SK-N-SH (cell line): ENCODE measurements at regions not wholly inside any gene's neighbourhood (a gene's known extent, or its start where the extent isn't known, plus 50 kb on each side); places are given as distances from the start of the nearest gene placed in this dataset.

ENCODE experiments used
- CTCF ChIA-PET: fragments of 300-600, 350-600 bp; formaldehyde crosslinking; extraction: SDS; loops from one replicate; lab custom pipeline; 2021; lab: Yijun Ruan, JAX
- POLR2A ChIA-PET: fragments of 350-600 bp; sonication (Branson Sonifier 250); formaldehyde crosslinking; extraction: SDS; loops from one replicate; lab custom pipeline; 2020; ENCODE audit warnings: antibody characterized with exemption, inconsistent platforms; lab: Yijun Ruan, JAX
- DNase-seq: peaks from one replicate; pipeline ENCODE4 v3.0.0; 2012
- H2AFZ ChIP-seq: fragments of 200-600 bp; sonication (generic); 2 replicates; pipeline ENCODE4 v1.8.1; 2016; ENCODE audit warnings: antibody characterized with exemption, mild to moderate bottlenecking, low read depth
- H3F3A ChIP-seq: fragments of 200-600 bp; sonication (generic); replicated peaks from 2 replicates; pipeline ENCODE3; 2016; ENCODE audit warnings: antibody characterized with exemption, mild to moderate bottlenecking; ENCODE audit not compliant: insufficient read depth
- H3K27ac ChIP-seq, 2 experiments: fragments of 200-500 bp in 1 of 2; fragments of 200-600 bp in 1 of 2; sonication (Bioruptor generic) in 1 of 2; sonication (generic), shearing (Covaris generic) in 1 of 2; 2 replicates each; pipeline versions ENCODE4 v1.5.1 to v1.6.1; 2014 to 2016; ENCODE audit warnings: low read depth in 2 of 2, inconsistent platforms in 1 of 2, low read length in 1 of 2, mild to moderate bottlenecking in 1 of 2, mixed read lengths in 1 of 2
- H3K27me3 ChIP-seq: fragments of 200-600 bp; sonication (generic), shearing (Covaris generic); 2 replicates; pipeline ENCODE4 v1.6.1; 2016; ENCODE audit warnings: mixed run types; ENCODE audit not compliant: insufficient read depth
- H3K36me3 ChIP-seq, 2 experiments: fragments of 200-500 bp in 1 of 2; fragments of 200-600 bp in 1 of 2; sonication (Bioruptor generic) in 1 of 2; sonication (generic) in 1 of 2; replicated peaks in 1 of 2; 2 replicates each; pipeline versions ENCODE3 to v1.5.1; 2014 to 2016; ENCODE audit warnings: low read length in 1 of 2, mild to moderate bottlenecking in 1 of 2; ENCODE audit not compliant: insufficient read depth in 2 of 2, control insufficient read depth in 1 of 2
- H3K4me1 ChIP-seq, 2 experiments: fragments of 200-500 bp in 1 of 2; fragments of 200-600 bp in 1 of 2; sonication (Bioruptor generic) in 1 of 2; sonication (generic), shearing (Covaris generic) in 1 of 2; 2 replicates each; pipeline versions ENCODE4 v1.5.1 to v1.6.1; 2014 to 2016; ENCODE audit warnings: low read depth in 1 of 2, low read length in 1 of 2, mixed run types in 1 of 2; ENCODE audit not compliant: insufficient read depth in 2 of 2, control insufficient read depth in 1 of 2
- H3K4me2 ChIP-seq: fragments of 200-600 bp; sonication (generic), shearing (Covaris generic); 2 replicates; pipeline ENCODE4 v1.6.1; 2017; ENCODE audit warnings: mixed run types
- H3K4me3 ChIP-seq, 2 experiments: fragments of 200-500 bp in 1 of 2; fragments of 200-600 bp in 1 of 2; sonication (Bioruptor generic) in 1 of 2; sonication (generic), shearing (Covaris generic) in 1 of 2; 2 replicates each; pipeline versions ENCODE4 v1.5.1 to v1.8.1; 2014 to 2016; ENCODE audit warnings: low read depth in 2 of 2, inconsistent platforms in 1 of 2, low read length in 1 of 2, mild to moderate bottlenecking in 1 of 2, mixed read lengths in 1 of 2, moderate library complexity in 1 of 2
- H3K79me2 ChIP-seq: fragments of 200-600 bp; sonication (generic); 2 replicates; pipeline ENCODE4 v1.8.1; 2017; ENCODE audit warnings: mild to moderate bottlenecking; ENCODE audit not compliant: insufficient read depth
- H3K9ac ChIP-seq: fragments of 200-600 bp; sonication (generic); 2 replicates; pipeline ENCODE4 v1.6.1; 2017; ENCODE audit warnings: mixed run types
- H3K9me2 ChIP-seq: fragments of 200-600 bp; sonication (generic); 2 replicates; pipeline ENCODE4 v1.6.1; 2017; ENCODE audit warnings: mixed run types
- H3K9me3 ChIP-seq: fragments of 200-600 bp; sonication (generic); 2 replicates; pipeline ENCODE4 v1.6.1; 2017; ENCODE audit warnings: mixed run types, mild to moderate bottlenecking, moderate library complexity
- H4K20me1 ChIP-seq: fragments of 200-600 bp; sonication (generic); 2 replicates; pipeline ENCODE4 v1.6.1; 2017; ENCODE audit warnings: mild to moderate bottlenecking, mixed run types; ENCODE audit not compliant: insufficient read depth
- ELF1 ChIP-seq: IDR thresholded peaks from 2 replicates; pipeline ENCODE4 v1.4.0; 2012
- EP300 ChIP-seq, 2 experiments: IDR thresholded peaks; 2 replicates each; pipeline versions ENCODE4 v1.4.0 to v1.6.1; 2012; ENCODE audit warnings: borderline replicate concordance in 1 of 2, low read depth in 1 of 2, low read length in 1 of 2
- FOSL2 ChIP-seq: IDR thresholded peaks from 2 replicates; pipeline ENCODE4 v1.4.0; 2012; ENCODE audit warnings: low read depth, mild to moderate bottlenecking, moderate library complexity, borderline replicate concordance
- FOXJ3 ChIP-seq: sonication (generic); formaldehyde crosslinking; IDR thresholded peaks from 2 replicates; pipeline ENCODE4 v1.5.1; 2020; ENCODE audit warnings: mild to moderate bottlenecking, missing genetic modification reagents
- GABPA ChIP-seq: IDR thresholded peaks from 2 replicates; pipeline ENCODE4 v1.4.0; 2012; ENCODE audit warnings: low read depth, mild to moderate bottlenecking
- GATA2 ChIP-seq: sonication (generic); formaldehyde crosslinking; IDR thresholded peaks from 2 replicates; pipeline ENCODE4 v1.5.0; 2020; ENCODE audit warnings: mild to moderate bottlenecking, missing genetic modification reagents
- IRF3 ChIP-seq: fragments of 150-350 bp; IDR thresholded peaks from 2 replicates; pipeline ENCODE4 v1.6.1; 2016; ENCODE audit warnings: mild to moderate bottlenecking, low read depth, low read length
- JUND ChIP-seq: IDR thresholded peaks from 2 replicates; pipeline ENCODE4 v1.4.0; 2012
- MEF2A ChIP-seq: IDR thresholded peaks from 2 replicates; pipeline ENCODE4 v1.4.0; 2012; ENCODE audit warnings: low read depth, borderline replicate concordance
- MXI1 ChIP-seq: IDR thresholded peaks from 2 replicates; pipeline ENCODE4 v1.6.1; 2012; ENCODE audit warnings: mild to moderate bottlenecking, low read depth, low read length, improper control_type of control experiment
- NFIC ChIP-seq: IDR thresholded peaks from 2 replicates; pipeline ENCODE4 v1.4.0; 2012; ENCODE audit warnings: borderline replicate concordance
- PBX3 ChIP-seq: IDR thresholded peaks from 2 replicates; pipeline ENCODE4; 2012
- RAD21 ChIP-seq: IDR thresholded peaks from 2 replicates; pipeline ENCODE4 v1.6.1; 2012; ENCODE audit warnings: mild to moderate bottlenecking, low read length
- RCOR1 ChIP-seq: fragments of 150-350 bp; IDR thresholded peaks from 2 replicates; pipeline ENCODE4 v1.6.1; 2017; ENCODE audit warnings: antibody characterized with exemption, low read length
- RFX5 ChIP-seq: IDR thresholded peaks from 2 replicates; pipeline ENCODE4 v1.6.1; 2012; ENCODE audit warnings: mild to moderate bottlenecking, improper control_type of control experiment, low read length
- RXRA ChIP-seq: IDR thresholded peaks from 2 replicates; pipeline ENCODE4 v1.4.0; 2012; ENCODE audit warnings: low read depth, mild to moderate bottlenecking, borderline replicate concordance
- SMC3 ChIP-seq: IDR thresholded peaks from 2 replicates; pipeline ENCODE4 v1.6.1; 2012; ENCODE audit warnings: low read depth, low read length, improper control_type of control experiment
- TAF1 ChIP-seq: IDR thresholded peaks from 2 replicates; pipeline ENCODE4 v1.6.1; 2012; ENCODE audit warnings: low read depth, mild to moderate bottlenecking, low read length, moderate library complexity, borderline replicate concordance
- TCF12 ChIP-seq: IDR thresholded peaks from 2 replicates; pipeline ENCODE4 v1.4.0; 2012
- TEAD4 ChIP-seq: IDR thresholded peaks from 2 replicates; pipeline ENCODE4 v1.4.0; 2012; ENCODE audit warnings: mild to moderate bottlenecking, borderline replicate concordance; ENCODE audit not compliant: insufficient read depth
- USF1 ChIP-seq: IDR thresholded peaks from 2 replicates; pipeline ENCODE4 v1.4.0; 2012; ENCODE audit warnings: low read depth, borderline replicate concordance
- USF2 ChIP-seq: fragments of 150-350 bp; IDR thresholded peaks from 2 replicates; pipeline ENCODE4 v1.6.1; 2017; ENCODE audit warnings: antibody characterized with exemption, low read length, low read depth, borderline replicate concordance
- YY1 ChIP-seq: IDR thresholded peaks from 2 replicates; pipeline ENCODE4 v1.4.0; 2012; ENCODE audit warnings: low read depth, mild to moderate bottlenecking
- ZBTB33 ChIP-seq: IDR thresholded peaks from 2 replicates; pipeline ENCODE4 v1.4.0; 2012; ENCODE audit warnings: low read depth, borderline replicate concordance
- WGBS: methylation state at CpG from one replicate; pipeline ENCODE4 v1.1.6; 2017; ENCODE audit warnings: low lambda C conversion rate; 5-methylcytosine and 5-hydroxymethylcytosine counted together

GRCh38 chr6:90765491-90765890, 178.6 kb upstream of the MAP3K7 start:
- Histone ChIP-seq H3K4me3 (no peak overlapping the region), H2AFZ (peak overlapping the region; percentile 60; the same call in 1 of the 2 replicates), H3K79me2 (no peaks in the 10 kb centered on the region), H3K27me3 (no peaks in the 10 kb centered on the region), H3K9ac (no peak overlapping the region), H3K9me3 (no peaks in the 10 kb centered on the region), H3K4me2 (no peak overlapping the region), H3K9me2 (no peaks in the 10 kb centered on the region), H4K20me1 (no peaks in the 10 kb centered on the region), H3F3A (peaks cover 11% of the 10 kb centered on the region), H3K27ac (peak overlapping the region in 1 of 2 experiments; percentile 60; a peak in 2 of 4 replicates), H3K4me1 (no peaks in the 10 kb centered on the region; a peak in 1 of 4 replicates), H3K36me3 (no peaks in the 10 kb centered on the region)
- CTCF ChIA-PET, result no interaction called here
- 4% methylated on average over 2 of the region's 2 CpGs for WGBS
- TF ChIP-seq TCF12, result peak; percentile 16; the same call in 1 of the 2 replicates
- TF ChIP-seq JUND, result peak; percentile 26; the same call in 1 of the 2 replicates
- TF ChIP-seq EP300 (IDR thresholded peaks at IDR 0.05; ENCODE audit: borderline replicate concordance in 1 of 2, low read depth in 1 of 2, low read length in 1 of 2), result no peak
- no peak for TF ChIP-seq RCOR1
- TF ChIP-seq YY1, result no peak
- no peak for TF ChIP-seq GATA2 (CRISPR knock-in tag)
- no peak for TF ChIP-seq IRF3
- POLR2A ChIA-PET, result no interaction called here
- DNase-seq, result no peak

GRCh38 chr6:90764001-90764400, 177.1 kb upstream of the MAP3K7 start:
- Histone ChIP-seq H3K9ac (no peak overlapping the region; the same call in 1 of the 2 replicates), H3K79me2 (no peaks in the 10 kb centered on the region), H2AFZ (peak overlapping the region; percentile 60; the same call in 1 of the 2 replicates), H3K36me3 (no peaks in the 10 kb centered on the region), H3F3A (peaks cover 11% of the 10 kb centered on the region), H3K4me2 (0 out of 2 replicates have a peak overlapping the region, but pooled peaks have one; percentile 0), H4K20me1 (no peaks in the 10 kb centered on the region), H3K27ac (peak overlapping the region in 1 of 2 experiments; percentile 60; a peak in 2 of 4 replicates), H3K4me1 (no peaks in the 10 kb centered on the region; a peak in 1 of 4 replicates), H3K4me3 (no peak overlapping the region), H3K9me2 (no peaks in the 10 kb centered on the region), H3K27me3 (no peaks in the 10 kb centered on the region), H3K9me3 (no peaks in the 10 kb centered on the region)
- no peak for DNase-seq
- WGBS, result 1% methylated on average over 3 of the region's 3 CpGs
- CTCF ChIA-PET, result no interaction called here
- POLR2A ChIA-PET, result no interaction called here
- TF ChIP-seq YY1, result no peak
- no peak for TF ChIP-seq USF1
- no peak for TF ChIP-seq RFX5
- TF ChIP-seq USF2, result no peak
- peak; percentile 58 for TF ChIP-seq FOSL2
- TF ChIP-seq NFIC, result no peak
- TF ChIP-seq FOXJ3 (CRISPR knock-in tag), result no peak
- TF ChIP-seq PBX3, result no peak
- TF ChIP-seq MXI1, result no peak
- no peak for TF ChIP-seq TAF1
- TF ChIP-seq TEAD4, result no peak
- TF ChIP-seq EP300 (IDR thresholded peaks at IDR 0.05; ENCODE audit: borderline replicate concordance in 1 of 2, low read depth in 1 of 2, low read length in 1 of 2), result peak in 1 of 2 experiments; percentile 35; a peak in 1 of 4 replicates
- no peak for TF ChIP-seq RXRA
- peak; percentile 28 for TF ChIP-seq TCF12
- TF ChIP-seq JUND, result peak; percentile 18; the same call in 1 of the 2 replicates
- no peak for TF ChIP-seq GATA2 (CRISPR knock-in tag)
- TF ChIP-seq GABPA, result peak; percentile 60
- TF ChIP-seq MEF2A, result no peak
- TF ChIP-seq RAD21, result no peak
- no peak for TF ChIP-seq ELF1
- TF ChIP-seq SMC3, result no peak
- no peak for TF ChIP-seq ZBTB33
